Inferior parietal cortex (tissue), 1 donor: ENCODE measurements at regions not wholly inside any gene's neighbourhood (a gene's known extent, or its start where the extent isn't known, plus 50 kb on each side); places are given as distances from the start of the nearest gene placed in this dataset.

Source experiments
- DNase-seq: peaks from one replicate; pipeline ENCODE4 v3.0.0-alpha.2; 2016; ENCODE audit errors: extremely low spot score

DNA sequence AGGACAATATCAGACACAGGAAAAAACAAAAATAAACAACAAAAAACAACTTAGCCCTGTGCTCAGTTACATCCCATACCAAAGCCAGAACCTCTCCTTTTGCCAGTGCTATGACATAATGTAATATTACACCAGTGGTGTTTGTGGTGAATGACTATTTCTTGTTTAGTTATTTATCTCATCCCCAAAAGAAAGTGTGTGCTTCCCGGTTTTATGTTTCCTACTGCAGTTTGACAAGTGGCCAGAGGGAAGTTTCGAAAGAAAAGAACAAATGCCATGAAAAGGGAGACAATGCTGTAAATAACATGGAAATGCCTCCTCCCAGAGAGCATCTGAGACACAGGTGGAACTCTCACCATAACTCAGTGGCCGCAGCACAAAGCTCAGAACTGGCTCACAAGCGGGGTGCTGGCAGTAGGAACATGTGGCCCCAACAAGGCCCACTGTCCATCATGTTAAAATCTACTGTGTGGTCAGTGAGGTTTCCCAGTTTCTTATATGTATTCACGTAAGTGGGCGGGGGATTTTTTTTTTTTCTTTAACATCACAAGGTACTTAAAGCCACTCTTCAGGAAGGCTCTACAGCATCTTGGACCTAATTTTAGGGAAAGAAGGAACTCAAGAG, 158.2 kb downstream of the BARHL2 start:
- no peak for DNase-seq

- no peak for DNase-seq
Observed at GRCh38 chr1:90558126-90558525, 159.0 kb downstream of the BARHL2 start.

DNA sequence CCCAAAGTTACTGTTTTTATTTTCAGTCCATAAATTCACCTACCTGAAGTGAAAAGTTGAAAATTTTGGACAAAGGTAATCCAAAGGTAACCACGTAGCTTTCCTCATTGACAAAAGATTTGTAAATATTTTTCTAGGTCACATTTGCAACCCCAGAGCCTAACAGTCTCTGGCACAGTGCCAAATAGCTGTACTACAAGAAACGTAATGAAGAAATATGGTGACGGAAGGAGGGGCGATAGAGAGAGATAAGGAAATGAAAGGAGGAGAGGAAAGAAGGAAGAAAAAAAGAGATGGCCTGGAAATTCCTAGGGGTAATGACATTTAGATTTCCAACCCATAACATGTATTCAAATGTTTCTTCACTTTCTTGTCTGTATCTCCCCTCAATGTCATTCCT, 159.4 kb downstream of the BARHL2 start:
- no peak for DNase-seq

DNA sequence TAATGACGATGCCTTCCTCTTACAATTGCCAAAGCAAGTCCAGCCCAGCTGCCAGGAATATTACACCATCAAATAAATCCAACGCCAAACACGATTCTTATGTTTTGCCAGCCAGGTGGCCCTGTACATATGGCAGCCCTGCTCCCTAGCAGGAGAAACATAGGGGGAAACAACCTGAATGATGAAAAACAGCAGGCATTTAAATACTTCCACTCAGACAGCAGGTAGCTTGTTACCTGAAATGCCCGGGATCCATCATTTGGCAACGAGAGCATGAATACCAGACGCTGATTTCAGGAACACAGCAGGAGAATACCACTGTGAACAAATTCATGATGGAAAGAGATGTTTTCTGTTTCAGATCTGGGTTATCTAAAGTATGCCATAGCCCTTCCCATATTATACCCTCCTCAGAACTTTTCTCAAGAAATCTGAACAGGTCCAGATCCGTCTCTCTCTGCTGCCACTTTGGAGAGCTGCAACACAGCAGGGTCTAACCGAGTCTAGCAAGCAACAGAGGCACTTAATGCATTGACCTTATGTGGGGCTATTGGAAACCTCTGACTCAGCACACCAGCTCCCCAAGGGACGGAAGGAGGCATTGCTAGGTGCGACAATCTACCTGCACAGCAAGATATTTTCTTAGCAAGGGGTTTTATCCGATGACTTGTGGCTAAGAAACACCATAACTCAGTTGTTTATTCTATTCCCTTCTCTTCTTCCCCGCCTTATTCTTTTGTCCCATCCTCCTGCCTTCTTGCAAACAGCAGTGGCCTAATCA, 166.3 kb downstream of the BARHL2 start:
- DNase-seq, result no peak

- no peak for DNase-seq
Observed at GRCh38 chr1:90544356-90544755, 172.7 kb downstream of the BARHL2 start.

DNA sequence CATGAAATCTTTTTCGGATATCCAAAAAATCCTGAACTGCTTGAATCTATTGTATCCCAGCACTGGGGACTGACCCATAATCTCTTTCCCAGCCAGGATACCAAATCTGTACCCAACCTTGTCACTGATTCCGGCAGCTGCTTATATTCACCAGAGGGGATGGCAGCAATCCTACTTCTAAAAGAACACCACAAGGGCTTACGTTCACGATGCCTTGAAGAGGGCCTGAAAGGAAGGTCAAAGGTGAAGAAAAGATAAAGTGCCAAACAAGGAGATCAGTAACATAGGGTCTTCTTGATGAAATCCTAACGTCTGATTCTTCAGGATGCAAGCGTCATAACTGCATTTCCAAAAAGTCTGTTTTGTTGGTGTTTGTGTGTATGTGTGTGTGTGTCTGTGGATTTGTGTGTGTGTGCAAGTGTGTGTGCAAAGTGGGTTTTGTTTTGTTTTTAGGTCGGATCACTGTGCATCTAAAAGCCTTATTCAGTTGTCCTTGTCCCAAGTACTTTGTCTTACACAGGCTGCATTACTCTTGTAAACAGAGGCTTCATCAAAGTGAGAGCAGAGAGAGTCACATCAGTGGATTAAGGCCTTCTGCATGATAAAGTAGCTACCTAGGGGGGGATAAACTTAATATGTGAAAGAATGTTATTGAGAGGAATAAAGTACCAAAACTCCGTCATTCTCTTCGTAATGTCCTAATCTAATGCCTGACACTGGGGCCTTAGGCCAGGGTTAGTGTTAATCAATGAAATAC, 179.3 kb downstream of the BARHL2 start:
- no peak for DNase-seq

DNA sequence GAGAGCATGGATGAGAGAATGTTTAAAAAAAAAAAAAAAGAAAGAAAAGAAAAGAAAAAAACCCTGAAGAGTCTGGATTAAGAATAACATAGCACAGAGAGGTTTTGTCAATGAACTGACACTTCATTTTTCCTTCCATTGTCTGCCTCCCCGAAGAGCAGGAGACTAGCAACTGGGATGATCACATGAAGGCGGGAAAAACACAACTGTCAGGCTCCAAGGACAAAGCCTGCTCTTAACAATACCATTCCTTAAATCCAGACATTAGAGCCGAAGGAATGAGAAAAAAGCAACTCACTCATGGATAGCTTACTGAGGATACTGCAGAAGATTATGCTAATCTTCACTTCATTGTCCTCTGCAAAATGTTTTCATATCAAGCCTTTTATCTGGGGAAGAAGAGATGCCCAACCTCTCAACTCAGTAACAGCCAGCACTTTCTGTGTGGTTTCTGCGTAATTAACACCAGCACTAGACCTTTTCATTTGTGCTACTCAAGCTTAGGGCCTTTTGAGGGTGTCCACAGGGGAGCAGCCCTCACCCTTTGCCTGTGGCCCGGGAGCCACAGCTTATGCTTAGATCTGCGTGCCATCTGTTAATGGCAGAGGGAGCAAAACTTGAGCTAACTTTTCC, 182.3 kb downstream of the BARHL2 start:
- no peak for DNase-seq

DNA sequence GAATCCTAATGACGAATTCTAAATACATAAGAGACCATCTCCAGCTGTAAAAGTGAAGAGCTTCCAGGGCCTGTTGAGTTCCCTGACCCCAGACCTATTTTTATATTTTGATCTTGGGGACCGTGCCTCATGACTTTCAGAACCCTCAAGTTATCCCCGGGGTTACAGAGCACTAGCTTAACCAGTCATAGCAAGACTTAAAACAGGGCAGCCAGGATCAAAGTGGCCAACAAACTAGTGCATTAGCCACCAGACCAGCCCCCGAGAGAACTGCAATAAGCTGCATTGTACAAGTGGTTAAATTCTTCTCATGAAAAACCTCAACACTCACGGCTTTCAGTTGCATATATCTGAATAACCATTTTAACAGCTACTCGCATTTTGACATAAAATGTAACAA, 183.0 kb downstream of the BARHL2 start:
- no peak for DNase-seq

DNA sequence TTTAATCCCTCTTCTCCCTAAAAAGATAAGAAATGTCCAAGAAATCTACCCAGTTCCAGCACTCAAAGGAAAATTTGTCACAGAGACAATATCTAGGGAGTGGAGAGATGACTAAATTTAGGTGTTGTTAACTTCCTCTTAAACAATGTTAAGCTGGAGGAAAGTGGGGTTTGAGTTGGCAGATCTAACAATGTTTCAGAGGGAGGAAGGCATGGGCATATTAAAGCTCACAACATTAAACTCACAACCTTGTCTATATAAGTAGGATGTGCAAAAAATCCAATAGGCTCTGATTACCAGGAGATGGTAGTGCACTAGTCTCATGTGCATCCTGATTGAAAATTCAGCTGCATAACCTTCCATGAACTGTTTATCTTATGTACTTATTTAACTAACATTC, 190.1 kb downstream of the BARHL2 start:
- DNase-seq, result no peak

- no peak for DNase-seq
Observed at GRCh38 chr1:90522432-90522831, 194.7 kb downstream of the BARHL2 start.

- DNase-seq, result no peak
Observed at GRCh38 chr1:90513956-90514355, 203.1 kb downstream of the BARHL2 start.

GRCh38 chr1:90512441-90512840, 204.7 kb downstream of the BARHL2 start:
- DNase-seq, result no peak

DNA sequence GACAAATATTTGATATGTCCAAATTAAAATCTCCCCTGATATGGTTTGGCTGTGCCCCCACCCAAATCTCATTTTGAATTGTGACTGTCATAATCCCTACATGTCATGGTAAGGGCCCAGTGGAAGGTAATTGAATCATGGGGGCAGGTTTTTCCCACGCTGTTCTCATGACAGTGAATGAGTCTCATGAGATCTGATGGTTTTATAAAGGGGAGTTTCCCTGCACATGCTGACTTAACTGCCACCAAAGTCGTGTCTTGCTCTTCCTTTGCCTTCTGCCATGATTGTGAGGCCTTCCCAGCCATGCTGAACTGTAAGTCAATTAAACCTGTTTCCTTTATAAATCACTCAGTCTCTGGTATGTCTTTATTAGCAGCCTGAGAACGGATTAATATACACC, 207.0 kb downstream of the BARHL2 start:
- DNase-seq, result no peak

- DNase-seq, result no peak
Observed at GRCh38 chr1:90509225-90510048, 207.7 kb downstream of the BARHL2 start.

- DNase-seq, result no peak
Observed at GRCh38 chr1:90508376-90509167, 208.5 kb downstream of the BARHL2 start.

- DNase-seq, result no peak
Observed at GRCh38 chr1:90507173-90507572, 209.9 kb downstream of the BARHL2 start.

DNA sequence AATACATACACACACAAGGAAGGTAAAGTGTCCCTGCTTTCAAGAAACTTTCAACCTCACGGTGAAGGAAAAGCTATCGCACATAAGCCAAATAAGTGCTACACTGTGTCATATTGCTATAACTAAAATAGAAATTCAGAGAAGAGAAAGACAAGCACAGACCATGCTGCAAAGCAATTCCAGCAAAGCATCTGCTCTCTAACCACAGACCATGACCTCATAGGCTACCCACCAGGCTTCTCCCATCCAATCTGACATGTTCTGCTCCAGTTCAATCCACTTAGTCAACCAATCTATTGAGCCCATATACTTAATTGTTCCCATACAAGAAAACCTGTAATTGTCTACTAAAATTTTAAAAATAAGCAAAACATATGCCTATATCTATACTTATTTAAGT, 211.3 kb downstream of the BARHL2 start:
- DNase-seq, result no peak

- DNase-seq, result no peak
Observed at GRCh38 chr1:90504509-90504908, 212.6 kb downstream of the BARHL2 start.

- no peak for DNase-seq
Observed at GRCh38 chr1:90502696-90503095, 214.4 kb downstream of the BARHL2 start.

- DNase-seq, result no peak
Observed at GRCh38 chr1:90502194-90502593, 214.9 kb downstream of the BARHL2 start.

GRCh38 chr1:90501281-90501680, 215.8 kb downstream of the BARHL2 start:
- DNase-seq, result no peak
